GM18498 (cell line): ENCODE measurements at regions not wholly inside any gene's neighbourhood (a gene's known extent, or its start where the extent isn't known, plus 50 kb on each side); places are given as distances from the start of the nearest gene placed in this dataset.
A peak's percentile ranks its signal among the peaks of the same experiment; 100 is the strongest.

Experiments
- ATAC-seq: cut with Tn5 transposase; IDR thresholded peaks from one replicate; pipeline ENCODE4 v1.9.1; 2021; ENCODE audit warnings: mild to moderate bottlenecking, moderate library complexity; ENCODE audit not compliant: unreplicated experiment

GRCh38 chr13:109646423-109646822, 140.0 kb downstream of the IRS2 start:
- peak; percentile 98 for ATAC-seq

DNA sequence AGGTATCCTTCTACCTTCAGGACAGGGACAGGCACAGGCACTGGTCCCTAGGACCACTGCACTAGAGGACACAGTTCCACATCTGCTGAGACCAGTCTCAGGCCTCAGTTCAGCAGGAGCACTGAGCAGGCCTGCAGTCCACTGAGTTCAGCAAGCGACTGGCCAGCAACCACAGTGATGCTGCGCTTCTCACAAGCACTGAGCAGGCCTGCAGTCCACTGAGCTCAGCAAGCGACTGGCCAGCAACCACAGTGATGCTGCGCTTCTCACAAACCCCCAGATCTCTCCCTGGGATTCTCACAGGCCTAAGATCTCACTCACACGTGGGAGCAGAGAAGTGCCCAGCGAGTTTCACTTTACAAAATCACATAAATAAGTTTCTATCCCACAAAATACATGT, 140.6 kb downstream of the IRS2 start:
- peak; percentile 7 for ATAC-seq

DNA sequence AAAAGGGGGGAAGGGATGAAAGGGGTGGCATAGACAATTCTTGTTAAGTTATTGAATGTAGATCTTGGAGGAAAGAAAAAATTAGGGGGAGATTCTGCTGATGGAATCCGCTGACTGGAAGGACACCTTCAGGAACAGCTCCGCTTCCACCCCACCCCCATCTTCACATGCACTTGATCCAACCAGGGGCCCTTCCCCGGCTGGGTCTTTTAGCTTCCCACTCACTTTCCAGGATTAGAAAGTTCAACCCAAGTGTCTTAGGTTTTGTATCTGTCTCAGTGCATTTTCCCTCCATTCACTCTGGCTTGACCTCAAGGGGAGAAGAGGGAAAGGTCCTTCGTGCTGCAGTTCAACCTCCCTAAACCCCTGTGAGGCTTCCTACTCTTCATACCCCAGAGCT, 141.4 kb downstream of the IRS2 start:
- ATAC-seq, result no peak

DNA sequence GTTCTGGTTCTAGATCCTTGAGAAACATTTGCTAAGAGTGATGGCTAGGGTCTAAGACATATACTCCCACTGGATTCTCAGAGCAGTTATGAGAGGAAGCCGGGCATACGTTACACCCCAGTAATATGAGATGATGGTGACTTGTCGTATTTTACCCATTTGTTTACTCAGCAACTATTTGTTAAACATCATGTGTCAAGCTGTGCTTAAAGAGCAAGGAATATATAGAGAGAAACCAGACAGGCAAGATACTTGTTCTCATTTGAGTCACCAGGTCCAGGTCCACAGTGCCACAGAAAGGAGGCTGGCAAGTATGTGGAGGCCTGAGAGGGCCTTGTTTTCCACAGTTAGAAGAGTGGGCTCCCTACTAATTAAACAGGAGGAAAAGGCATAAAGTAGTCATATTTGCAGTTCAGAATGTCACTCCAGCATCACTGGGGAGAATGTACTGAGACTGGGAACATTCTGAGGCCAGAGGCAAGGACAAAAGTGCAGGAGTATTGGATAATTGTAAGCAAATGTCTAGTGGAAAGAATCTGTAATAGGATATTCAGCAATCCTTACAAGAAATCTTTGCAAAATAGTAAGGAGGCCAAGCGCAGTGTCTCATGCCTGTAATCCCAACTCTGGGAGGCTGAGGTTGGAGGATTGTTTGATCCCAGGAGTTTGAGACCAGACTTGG, 142.2 kb downstream of the IRS2 start:
- no peak for ATAC-seq

GRCh38 chr13:109642358-109642757, 144.0 kb downstream of the IRS2 start:
- no peak for ATAC-seq

DNA sequence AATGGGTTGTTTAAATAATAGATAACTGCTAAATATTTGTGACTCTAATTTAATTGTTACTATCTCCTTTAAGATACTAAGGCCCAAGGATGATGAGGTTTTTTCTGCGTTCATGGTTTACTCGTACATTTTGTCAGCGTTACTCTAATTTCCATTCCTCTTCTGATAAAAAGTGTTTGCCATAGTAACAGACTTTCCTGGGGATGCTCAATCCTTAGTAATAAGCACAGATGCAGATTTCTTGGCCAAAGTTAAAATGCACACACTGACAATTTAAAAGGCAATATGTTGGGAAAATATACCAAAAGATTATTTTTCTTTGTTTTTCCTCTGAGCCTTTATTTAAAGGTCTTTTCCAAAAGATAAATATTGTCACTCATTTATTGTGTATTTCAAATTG, 149.6 kb downstream of the IRS2 start:
- ATAC-seq, result no peak

- no peak for ATAC-seq
Measured at GRCh38 chr13:109631069-109631468, 155.3 kb downstream of the IRS2 start.

DNA sequence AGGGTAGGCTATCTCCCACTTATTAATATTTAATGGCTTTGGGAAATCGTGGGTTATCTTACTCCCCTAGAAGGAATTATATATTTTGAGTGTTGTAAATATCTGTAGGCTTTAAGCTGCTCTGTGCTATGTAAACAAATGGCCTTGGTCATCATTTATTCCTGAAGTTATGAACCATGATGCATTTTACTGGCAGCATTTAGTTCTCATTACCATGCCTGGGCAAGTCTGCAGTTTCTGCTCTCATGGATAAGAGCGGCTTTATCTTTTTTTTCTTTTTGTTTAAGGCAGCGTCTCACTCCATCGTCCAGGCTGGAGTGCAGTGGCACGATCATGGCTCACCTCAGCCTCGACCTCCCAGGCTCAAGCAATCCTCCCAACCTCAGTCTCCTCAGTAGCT, 156.1 kb downstream of the IRS2 start:
- no peak for ATAC-seq

DNA sequence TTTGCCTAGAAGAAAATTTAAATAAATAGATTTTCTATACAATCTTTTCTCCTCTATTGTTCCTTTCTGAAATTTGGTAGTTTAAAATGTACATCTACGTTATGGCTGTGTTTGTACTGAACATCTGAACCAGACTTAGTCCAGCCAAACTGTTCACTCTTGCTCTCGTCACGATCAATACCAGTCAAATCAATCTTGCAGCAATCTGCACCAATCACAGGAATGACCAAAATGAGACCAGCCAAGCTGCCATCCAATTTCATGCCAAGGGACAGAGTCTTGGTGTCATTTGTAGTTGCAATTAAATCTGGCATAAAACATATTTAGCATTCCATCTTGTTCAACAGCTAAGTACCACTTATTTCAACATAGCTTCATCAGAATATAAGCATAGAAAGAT, 156.6 kb downstream of the IRS2 start:
- ATAC-seq, result no peak

DNA sequence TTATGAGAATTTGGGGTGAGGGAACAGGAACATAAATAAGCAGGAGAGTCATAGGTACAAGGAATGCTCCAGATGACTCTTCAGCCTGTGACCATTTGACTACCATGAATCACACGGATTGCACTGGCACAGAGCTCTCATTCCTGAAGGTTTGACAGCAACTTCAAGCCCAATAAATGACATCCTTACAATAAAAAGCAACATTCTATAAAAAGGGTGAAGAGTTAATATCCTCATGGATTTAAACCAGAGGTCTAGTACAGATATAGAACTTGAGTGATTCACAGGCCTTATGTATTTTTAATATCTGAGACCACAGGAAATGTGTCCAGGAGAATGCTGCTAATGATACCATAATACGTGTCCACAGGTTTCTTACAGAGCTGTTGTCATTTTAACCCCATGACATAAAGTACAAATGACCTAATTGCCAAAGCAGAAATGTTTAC, 158.1 kb downstream of the IRS2 start:
- no peak for ATAC-seq

DNA sequence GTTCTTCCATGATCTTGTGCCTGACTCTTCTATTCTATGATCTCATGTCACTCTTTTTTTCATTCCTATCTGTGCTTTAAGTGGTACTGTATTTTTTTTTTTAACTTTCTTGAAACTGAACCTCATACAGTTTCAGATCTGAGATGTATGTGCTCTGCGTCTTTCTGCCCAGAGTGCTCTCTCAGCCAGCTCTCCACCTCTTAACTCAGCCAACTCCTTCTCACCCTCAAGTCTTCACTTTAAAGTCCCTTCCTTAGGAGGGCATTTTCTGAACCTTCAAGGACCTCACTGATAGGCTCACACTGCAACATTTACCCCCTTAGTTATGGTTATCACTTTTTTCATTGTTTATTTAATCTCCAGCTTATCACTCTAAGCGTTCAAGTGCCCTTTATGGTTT, 158.7 kb downstream of the IRS2 start:
- no peak for ATAC-seq

GRCh38 chr13:109626386-109627171, 159.8 kb downstream of the IRS2 start:
- no peak for ATAC-seq

- no peak for ATAC-seq
Measured at GRCh38 chr13:109625156-109625555, 161.2 kb downstream of the IRS2 start.

- no peak for ATAC-seq
Measured at GRCh38 chr13:109622006-109622405, 164.4 kb downstream of the IRS2 start.

DNA sequence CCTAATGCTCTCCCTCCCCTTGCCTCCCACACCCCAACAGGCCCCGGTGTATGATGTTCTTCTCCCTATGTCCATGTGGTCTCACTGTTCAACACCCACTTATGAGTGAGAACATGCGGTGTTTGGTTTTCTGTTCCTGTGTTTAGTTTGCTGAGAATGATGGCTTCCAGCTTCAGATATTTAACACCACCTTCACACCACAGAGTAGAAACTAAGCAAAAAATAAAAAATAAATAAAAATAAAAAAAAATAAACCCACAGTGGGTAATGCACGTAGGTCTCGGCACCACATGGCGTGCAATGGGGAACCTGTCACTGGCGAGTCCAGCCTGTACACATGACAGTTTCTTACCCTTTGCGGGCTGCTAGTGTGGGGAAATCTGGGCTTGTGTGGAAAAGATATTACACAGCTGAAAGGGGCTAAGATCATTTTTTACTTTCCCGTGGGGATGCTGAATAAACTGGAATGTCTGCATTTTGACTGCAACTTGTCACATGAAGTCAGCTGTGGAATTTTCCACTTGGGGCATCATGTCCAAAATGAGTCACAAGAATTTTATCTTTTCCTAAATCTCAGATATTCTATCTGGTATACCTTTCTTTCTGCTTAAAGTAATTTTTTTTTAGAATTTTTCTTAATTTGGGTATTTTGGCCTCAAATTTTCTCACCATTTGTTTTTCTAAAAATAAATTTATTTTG, 170.5 kb downstream of the IRS2 start:
- ATAC-seq, result no peak

- ATAC-seq, result no peak
Measured at GRCh38 chr13:109611912-109612691, 174.3 kb downstream of the IRS2 start.

- peak; percentile 62 for ATAC-seq
Measured at GRCh38 chr13:109610517-109610916, 175.9 kb downstream of the IRS2 start.

DNA sequence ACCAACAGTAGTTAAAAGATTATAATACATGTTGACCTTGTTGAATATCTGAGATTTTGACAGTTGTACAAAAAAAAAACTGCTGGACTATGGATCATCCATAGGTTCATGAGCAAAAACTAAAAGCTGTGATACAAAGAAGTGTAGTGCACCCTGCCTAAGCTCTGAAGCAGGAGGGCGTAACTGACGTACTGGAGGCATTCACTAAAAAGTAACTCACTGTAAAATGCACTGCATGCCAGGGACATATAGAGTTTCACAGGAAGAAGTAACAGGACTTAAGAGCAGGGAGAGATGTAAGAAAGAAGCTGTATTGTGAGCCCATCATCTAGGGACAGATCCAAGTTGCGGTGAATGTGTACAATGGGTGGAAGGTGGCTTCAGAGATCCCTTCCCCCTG, 177.9 kb downstream of the IRS2 start:
- ATAC-seq, result no peak

DNA sequence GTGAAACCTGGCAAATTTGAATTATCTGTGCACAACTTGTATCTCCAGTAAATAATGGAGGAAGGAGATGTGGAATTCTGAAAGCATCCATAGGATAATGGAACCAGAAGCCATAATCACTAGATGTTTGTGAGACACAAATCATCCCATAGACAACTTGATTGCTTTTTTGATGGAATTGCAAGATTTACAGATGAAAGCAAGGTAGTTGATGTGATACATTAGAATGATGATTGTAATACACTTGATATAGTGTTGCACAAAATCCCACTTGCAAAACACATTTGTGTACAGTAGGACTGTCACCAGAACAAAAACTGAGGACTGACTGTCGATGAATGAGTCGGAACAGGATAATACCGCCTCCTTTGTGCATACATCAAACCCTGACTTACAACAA, 178.3 kb downstream of the IRS2 start:
- no peak for ATAC-seq

DNA sequence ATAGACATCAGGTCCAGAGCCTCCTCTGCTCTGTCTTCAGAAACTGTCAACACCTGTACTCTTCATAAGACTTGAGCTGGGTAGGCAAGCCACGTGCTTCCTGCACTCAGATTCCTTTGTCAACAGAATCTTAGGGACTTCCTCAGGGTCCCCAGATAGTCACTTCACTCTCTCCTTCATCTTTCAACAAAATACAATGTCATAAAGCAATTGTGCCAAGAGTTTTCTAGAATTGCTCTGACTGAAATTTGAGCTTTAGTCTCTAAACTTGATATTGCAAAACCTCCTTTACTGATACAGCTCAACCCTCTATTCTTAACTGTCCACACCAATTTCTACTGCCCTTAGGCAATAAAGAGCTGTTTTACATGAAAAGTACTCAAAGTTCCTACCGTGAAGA, 179.9 kb downstream of the IRS2 start:
- ATAC-seq, result no peak

DNA sequence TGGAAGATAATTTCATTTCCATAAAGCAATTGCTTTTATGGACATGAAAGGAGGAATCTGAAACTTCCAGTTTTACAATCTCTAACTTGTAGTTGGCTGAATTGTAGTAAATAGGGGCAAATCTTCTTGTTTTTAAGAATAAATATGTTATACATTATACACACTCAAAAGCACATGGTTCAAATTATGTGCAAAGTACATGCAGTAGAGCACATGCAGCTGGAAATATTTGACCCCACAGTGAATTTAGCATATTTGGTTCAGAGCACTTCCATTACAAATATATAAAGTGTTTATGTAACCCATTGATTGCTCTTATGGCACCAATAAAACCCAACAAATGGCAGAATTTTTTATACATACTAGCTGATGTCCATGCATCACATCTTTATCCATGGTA, 180.5 kb downstream of the IRS2 start:
- ATAC-seq, result no peak
